Peyer's patch (tissue), 4 donors: ENCODE measurements at regions not wholly inside any gene's neighbourhood (a gene's known extent, or its start where the extent isn't known, plus 50 kb on each side); places are given as distances from the start of the nearest gene placed in this dataset.

ENCODE experiments used
- DNase-seq, 3 donors: peaks; one replicate each; pipeline ENCODE4 v3.0.0-alpha.2; 2017 to 2019
- H3K27ac ChIP-seq, 4 donors: fragments of 200-600 bp; sonication (generic); one replicate each; pipeline ENCODE4 v1.5.1; 2016 to 2019
- H3K27me3 ChIP-seq, 2 donors: fragments of 200-600 bp; sonication (generic); one replicate each; pipeline ENCODE4 v1.5.1; 2019
- H3K36me3 ChIP-seq, 3 donors: fragments of 200-600 bp; sonication (generic); one replicate each; pipeline ENCODE4 v1.5.1; 2016 to 2019
- H3K4me1 ChIP-seq, 4 donors: fragments of 200-600 bp; sonication (generic); one replicate each; pipeline ENCODE4 v1.5.1; 2016 to 2019
- H3K4me3 ChIP-seq, 4 donors: fragments of 200-600 bp; sonication (generic); 1 replicate in 3 of 4; 2 replicates in 1 of 4; pipeline ENCODE4 v1.5.1; 2016 to 2019; ENCODE audit warnings: mild to moderate bottlenecking in 1 of 4
- H3K9me3 ChIP-seq, 4 donors: fragments of 200-600 bp; sonication (generic); one replicate each; pipeline ENCODE4 v1.5.1; 2016 to 2019; ENCODE audit warnings: mild to moderate bottlenecking in 1 of 4
- POLR2A ChIP-seq, 2 donors: fragments of 450-650 bp; IDR thresholded peaks; one replicate each; pipeline ENCODE4 v1.5.1; 2017; ENCODE audit warnings: antibody characterized with exemption in 2 of 2, mild to moderate bottlenecking in 2 of 2, moderate library complexity in 2 of 2
- TF ChIP-seq, protein P1 (sequence below), 6 experiments: fragments of 450-650 bp in 4 of 6; fragments of 200-600 bp in 2 of 6; sonication (generic) in 1 of 6; IDR thresholded peaks; one replicate each; pipeline ENCODE4 v1.5.1; 2017 to 2019; ENCODE audit warnings: antibody characterized with exemption in 6 of 6, mild to moderate bottlenecking in 3 of 6, moderate library complexity in 1 of 6

DNA sequence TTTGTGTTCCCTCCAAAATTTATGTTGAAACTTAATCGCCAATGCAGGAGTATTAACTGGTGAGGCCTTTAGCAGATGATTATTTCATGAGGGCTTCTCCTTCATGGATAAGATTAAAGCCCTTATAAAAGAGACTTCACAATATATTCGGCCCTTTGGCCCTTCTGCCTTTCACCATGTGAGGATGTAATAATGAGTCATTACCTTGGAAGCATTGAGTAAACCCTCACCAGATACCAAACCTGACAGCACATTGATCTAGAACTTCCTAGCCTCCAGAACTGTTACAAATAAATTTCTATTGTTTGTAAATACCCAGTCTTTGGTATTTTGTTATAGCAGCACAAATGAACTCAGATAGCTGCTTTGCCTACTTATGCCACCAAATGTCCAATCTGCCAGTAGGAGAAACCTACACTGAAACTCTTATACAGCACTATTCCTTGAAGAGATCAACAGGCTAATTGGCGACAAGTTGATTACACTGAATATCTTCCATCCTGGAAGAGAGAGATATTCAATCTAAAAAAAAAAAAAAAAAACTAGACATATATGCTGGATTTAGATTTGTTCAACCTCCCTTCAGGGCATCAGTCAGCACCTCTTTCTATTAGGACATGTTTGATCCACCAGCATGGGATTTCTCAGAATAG, 125.9 kb upstream of the COL5A2 start:
- TF ChIP-seq, protein P1, sequence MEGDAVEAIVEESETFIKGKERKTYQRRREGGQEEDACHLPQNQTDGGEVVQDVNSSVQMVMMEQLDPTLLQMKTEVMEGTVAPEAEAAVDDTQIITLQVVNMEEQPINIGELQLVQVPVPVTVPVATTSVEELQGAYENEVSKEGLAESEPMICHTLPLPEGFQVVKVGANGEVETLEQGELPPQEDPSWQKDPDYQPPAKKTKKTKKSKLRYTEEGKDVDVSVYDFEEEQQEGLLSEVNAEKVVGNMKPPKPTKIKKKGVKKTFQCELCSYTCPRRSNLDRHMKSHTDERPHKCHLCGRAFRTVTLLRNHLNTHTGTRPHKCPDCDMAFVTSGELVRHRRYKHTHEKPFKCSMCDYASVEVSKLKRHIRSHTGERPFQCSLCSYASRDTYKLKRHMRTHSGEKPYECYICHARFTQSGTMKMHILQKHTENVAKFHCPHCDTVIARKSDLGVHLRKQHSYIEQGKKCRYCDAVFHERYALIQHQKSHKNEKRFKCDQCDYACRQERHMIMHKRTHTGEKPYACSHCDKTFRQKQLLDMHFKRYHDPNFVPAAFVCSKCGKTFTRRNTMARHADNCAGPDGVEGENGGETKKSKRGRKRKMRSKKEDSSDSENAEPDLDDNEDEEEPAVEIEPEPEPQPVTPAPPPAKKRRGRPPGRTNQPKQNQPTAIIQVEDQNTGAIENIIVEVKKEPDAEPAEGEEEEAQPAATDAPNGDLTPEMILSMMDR (IDR thresholded peaks at IDR 0.05), result no peak
- TF ChIP-seq POLR2A (IDR thresholded peaks at IDR 0.05), result no peak
- no peaks in the 10 kb centered on the region for H3K27me3 ChIP-seq
- H3K9me3 ChIP-seq, result no peaks in the 10 kb centered on the region
- no peaks in the 10 kb centered on the region for H3K4me1 ChIP-seq
- H3K4me3 ChIP-seq, result no peak overlapping the region
- DNase-seq, result no peak
- no peaks in the 10 kb centered on the region for H3K36me3 ChIP-seq
- no peak overlapping the region for H3K27ac ChIP-seq

DNA sequence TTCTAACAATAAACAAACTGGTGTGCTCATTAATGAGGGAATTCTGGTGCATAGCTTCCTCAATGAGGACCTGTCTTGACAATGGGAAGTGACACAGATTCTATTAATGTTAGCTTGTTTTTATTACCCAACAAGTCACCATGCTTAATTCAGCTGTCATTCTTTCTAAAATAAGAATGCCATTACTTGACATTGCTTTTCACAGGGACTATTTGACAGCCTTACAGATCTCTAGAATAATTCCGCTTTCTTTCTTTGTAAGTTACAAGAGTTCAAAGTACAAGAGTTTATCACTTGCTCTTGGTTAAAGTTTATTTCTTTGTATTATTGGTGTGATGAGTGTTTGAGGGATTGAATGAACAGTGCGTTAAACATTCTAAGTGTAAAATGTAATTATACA, 127.0 kb upstream of the COL5A2 start:
- no peak for TF ChIP-seq POLR2A (IDR thresholded peaks at IDR 0.05)
- TF ChIP-seq, protein P1 (IDR thresholded peaks at IDR 0.05), result no peak
- H3K4me1 ChIP-seq, result no peaks in the 10 kb centered on the region
- H3K36me3 ChIP-seq, result no peaks in the 10 kb centered on the region
- H3K4me3 ChIP-seq, result no peak overlapping the region
- H3K27ac ChIP-seq, result no peak overlapping the region
- no peak for DNase-seq
- no peaks in the 10 kb centered on the region for H3K27me3 ChIP-seq
- H3K9me3 ChIP-seq, result no peaks in the 10 kb centered on the region

DNA sequence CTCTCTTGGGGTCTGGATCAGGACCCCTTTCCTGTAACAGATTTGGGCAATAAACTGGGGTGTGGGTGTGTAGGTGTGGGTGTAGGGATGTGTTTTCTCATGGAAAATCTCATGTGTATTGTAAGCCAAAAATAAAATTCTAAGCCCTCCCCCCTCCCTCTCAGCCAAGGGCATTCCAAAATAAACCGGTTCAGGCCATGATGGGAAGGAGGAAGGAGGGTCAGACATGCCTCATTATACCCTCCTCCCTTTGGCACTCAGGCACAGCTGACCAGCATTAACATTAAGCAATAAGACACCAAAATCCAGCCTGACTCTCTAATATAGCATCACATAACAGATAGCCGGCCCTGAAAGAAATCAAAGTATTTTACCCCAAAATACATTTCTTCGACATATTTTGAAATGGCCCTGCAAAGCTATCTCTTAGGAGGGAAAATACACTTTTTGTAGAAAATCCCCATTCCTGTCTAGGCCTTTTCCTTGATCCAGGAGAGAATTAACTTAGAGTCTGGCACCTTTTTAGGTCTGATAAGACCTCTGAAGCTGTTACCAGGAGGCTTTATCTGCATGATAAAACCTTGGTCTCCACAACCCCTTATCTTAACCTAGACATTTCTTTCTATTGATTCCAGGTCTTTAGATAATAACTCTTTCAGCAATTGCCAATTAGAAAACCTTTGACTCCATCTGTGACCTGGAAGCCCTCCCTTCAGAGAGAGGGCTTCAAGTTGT, 128.7 kb upstream of the COL5A2 start:
- H3K36me3 ChIP-seq, result no peaks in the 10 kb centered on the region
- no peak overlapping the region for H3K4me3 ChIP-seq
- H3K4me1 ChIP-seq, result no peaks in the 10 kb centered on the region
- H3K27ac ChIP-seq, result no peak overlapping the region
- no peaks in the 10 kb centered on the region for H3K27me3 ChIP-seq
- DNase-seq, result no peak
- TF ChIP-seq POLR2A (IDR thresholded peaks at IDR 0.05), result no peak
- TF ChIP-seq, protein P1 (IDR thresholded peaks at IDR 0.05), result no peak
- no peaks in the 10 kb centered on the region for H3K9me3 ChIP-seq

DNA sequence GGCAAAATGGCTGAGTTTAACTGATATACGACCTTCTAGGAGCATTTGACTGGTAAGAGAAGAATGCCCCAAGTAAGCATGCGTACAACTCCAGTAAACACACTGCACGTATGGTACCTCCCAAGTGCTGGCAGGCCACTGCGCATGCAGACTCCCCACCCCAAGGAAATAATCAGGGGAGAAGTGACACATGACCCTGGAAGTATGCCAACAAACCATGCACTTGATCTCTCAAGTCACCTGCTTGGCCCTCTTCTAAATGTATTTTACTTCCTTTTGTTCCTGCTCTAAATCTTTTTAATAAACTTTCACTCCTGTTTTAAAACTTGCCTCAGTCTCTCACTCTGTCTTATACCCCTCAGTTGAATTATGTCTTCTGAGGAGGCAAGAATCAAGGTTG, 129.8 kb upstream of the COL5A2 start:
- H3K4me1 ChIP-seq, result no peaks in the 10 kb centered on the region
- no peak for DNase-seq
- H3K27ac ChIP-seq, result no peak overlapping the region
- no peak overlapping the region for H3K4me3 ChIP-seq
- no peaks in the 10 kb centered on the region for H3K36me3 ChIP-seq
- H3K27me3 ChIP-seq, result no peaks in the 10 kb centered on the region
- TF ChIP-seq, protein P1 (IDR thresholded peaks at IDR 0.05), result no peak
- TF ChIP-seq POLR2A (IDR thresholded peaks at IDR 0.05), result no peak
- no peaks in the 10 kb centered on the region for H3K9me3 ChIP-seq

DNA sequence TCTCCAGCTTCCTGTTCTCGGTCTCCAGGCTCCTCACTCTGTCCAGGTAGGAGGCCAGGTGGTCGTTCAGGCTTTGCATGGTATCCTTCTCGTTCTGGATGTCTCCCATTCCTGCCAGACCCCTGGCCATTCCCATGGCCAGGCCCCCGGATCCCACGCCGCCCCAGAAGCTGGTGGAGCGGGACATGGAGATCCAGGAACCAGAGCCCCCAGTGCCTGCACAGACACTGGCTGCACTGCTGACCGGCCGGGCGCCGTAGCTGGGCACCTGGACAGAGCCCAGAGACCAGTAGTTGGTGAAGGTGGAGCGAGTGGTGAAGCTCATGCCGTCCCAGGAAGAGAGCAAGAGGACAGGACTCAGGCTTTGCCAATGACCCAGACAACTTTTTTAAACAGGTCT, 129.1 kb upstream of the WDR75 start:
- Histone ChIP-seq H3K4me1 (no peaks in the 10 kb centered on the region), H3K9me3 (no peaks in the 10 kb centered on the region), H3K36me3 (no peaks in the 10 kb centered on the region), H3K27ac (no peak overlapping the region), H3K27me3 (no peaks in the 10 kb centered on the region), H3K4me3 (no peak overlapping the region)
- TF ChIP-seq, protein P1 (IDR thresholded peaks at IDR 0.05), result no peak
- TF ChIP-seq POLR2A (IDR thresholded peaks at IDR 0.05), result no peak
- DNase-seq, result no peak
